SJCRH30 (cell line): ENCODE measurements at regions not wholly inside any gene's neighbourhood (a gene's known extent, or its start where the extent isn't known, plus 50 kb on each side); places are given as distances from the start of the nearest gene placed in this dataset.

ENCODE experiments used
- DNase-seq, 2 experiments: peaks; one replicate each; pipeline ENCODE4 v3.0.0-alpha.2; 2015 to 2020
- H3K27ac ChIP-seq: fragments of 250-450 bp; sonication (Bioruptor Pico); 2 replicates; pipeline ENCODE4 v1.5.1; 2020; ENCODE audit warnings: mild to moderate bottlenecking, moderate library complexity
- H3K27me3 ChIP-seq: fragments of 250-450 bp; sonication (Bioruptor Pico); 2 replicates; pipeline ENCODE4 v1.5.1; 2020; ENCODE audit warnings: mild to moderate bottlenecking, moderate library complexity
- H3K36me3 ChIP-seq: fragments of 250-450 bp; sonication (Bioruptor Pico); 2 replicates; pipeline ENCODE4 v1.5.1; 2020; ENCODE audit warnings: mild to moderate bottlenecking, moderate library complexity
- H3K4me1 ChIP-seq: fragments of 250-450 bp; sonication (Bioruptor Pico); 2 replicates; pipeline ENCODE4 v1.5.1; 2020; ENCODE audit warnings: mild to moderate bottlenecking, moderate library complexity
- H3K4me3 ChIP-seq: fragments of 250-450 bp; sonication (Bioruptor Pico); 2 replicates; pipeline ENCODE4 v1.5.1; 2020; ENCODE audit warnings: mild to moderate bottlenecking, moderate library complexity
- H3K9me3 ChIP-seq: fragments of 250-450 bp; sonication (Bioruptor Pico); replicated peaks from 2 replicates; pipeline ENCODE4 v1.5.1; 2020; ENCODE audit warnings: mild to moderate bottlenecking, moderate library complexity

DNA sequence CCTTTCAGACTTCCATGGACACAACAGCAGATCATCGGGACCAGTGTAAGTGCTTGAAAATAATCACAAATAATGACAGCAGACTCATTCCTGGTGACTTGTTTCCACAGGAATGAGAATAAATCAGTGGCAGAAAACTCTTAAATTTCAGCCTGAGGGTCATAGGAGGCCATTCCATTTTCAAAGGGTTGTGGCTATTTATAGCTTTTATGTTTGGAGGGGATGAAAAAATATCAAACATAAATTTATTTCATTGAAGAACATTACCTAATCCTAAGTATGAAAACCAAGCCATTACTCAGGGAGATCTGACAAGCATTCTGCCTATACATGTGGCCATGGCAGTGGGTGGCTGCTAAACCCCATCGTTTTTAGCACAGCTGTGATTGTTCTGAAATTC, 173.6 kb upstream of the CNR1 start:
- Histone ChIP-seq H3K9me3 (no peaks in the 10 kb centered on the region; the same call in 1 of the 2 replicates), H3K27ac (peak overlapping the region; percentile 49)
- peak; percentile 23 to 57 for DNase-seq

DNA sequence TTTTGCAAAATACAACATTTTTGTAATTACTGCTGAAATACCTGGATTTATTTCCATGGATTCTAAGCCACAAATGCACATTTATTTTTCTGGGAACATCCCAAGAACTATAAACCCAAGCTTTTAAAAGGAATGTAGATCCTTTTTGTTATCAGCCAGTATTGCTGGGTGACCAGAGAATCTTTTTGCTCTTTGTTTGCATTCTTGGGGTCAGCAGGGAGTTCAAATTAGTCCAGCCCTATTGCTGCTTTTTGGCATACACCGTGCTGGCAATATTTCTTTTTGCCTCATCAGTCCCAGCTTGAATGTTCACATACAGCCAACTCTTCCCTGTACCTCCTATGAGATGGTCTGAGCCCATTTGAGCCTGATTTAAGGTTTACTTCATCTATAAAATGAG, 155.2 kb upstream of the CNR1 start:
- no peaks in the 10 kb centered on the region for H3K9me3 ChIP-seq
- H3K36me3 ChIP-seq = no peaks in the 10 kb centered on the region; the same call in 1 of the 2 replicates
- H3K27me3 ChIP-seq = no peaks in the 10 kb centered on the region
- H3K4me3 ChIP-seq = no peak overlapping the region
- H3K27ac ChIP-seq = no peak overlapping the region
- H3K4me1 ChIP-seq = no peaks in the 10 kb centered on the region; the same call in none of the 2 replicates
- no peak for DNase-seq

More for the DNA sequence above, 173.6 kb upstream of the CNR1 start:
- Histone ChIP-seq H3K36me3 (no peaks in the 10 kb centered on the region), H3K4me3 (no peak overlapping the region), H3K4me1 (peaks cover 7% of the 10 kb centered on the region), H3K27me3 (no peaks in the 10 kb centered on the region)

DNA sequence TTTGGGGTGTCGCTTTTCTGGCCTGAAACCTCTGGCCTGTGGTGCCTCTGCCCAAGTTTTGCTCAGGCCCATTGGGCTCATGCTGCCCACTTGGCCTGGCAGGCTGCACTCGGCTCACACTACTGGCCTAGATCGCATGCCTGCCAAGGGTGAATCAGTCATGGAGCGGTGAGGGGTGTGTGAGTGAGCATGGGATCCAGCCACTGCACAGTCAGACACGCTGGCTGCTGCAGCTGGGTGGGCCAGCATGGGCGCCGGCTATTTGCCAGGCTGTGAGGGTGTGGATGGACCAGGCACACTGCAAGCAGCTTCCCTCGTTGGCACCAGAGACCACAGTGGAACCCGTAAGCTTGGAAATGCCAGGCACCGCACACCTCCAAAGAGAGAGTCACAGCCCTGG, 145.4 kb upstream of the CNR1 start:
- Histone ChIP-seq H3K36me3 (no peaks in the 10 kb centered on the region), H3K27ac (no peak overlapping the region), H3K4me1 (no peaks in the 10 kb centered on the region), H3K27me3 (no peaks in the 10 kb centered on the region), H3K9me3 (peaks cover 3% of the 10 kb centered on the region; the same call in 1 of the 2 replicates), H3K4me3 (no peak overlapping the region)
- DNase-seq = no peak

DNA sequence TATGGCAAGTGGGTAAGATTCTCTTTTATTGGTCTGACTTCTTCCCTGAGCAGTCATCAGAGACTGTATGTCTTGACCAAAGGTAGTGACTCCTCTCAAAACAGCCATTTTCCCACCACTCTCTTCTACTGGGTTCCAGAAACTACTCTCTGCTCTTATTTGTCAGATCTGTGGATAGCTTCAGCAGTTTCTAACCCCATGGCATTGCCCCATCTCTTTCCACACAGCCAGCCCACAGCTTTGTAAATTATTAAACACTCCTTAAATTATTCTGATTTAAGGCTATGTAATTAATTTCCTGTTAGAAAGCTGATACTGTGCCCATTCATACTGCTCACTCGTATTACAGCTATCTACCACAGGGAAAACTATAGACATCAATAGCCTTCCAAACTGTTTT, 138.4 kb upstream of the CNR1 start:
- no peak for DNase-seq
- no peaks in the 10 kb centered on the region for H3K27me3 ChIP-seq
- H3K27ac ChIP-seq = no peak overlapping the region
- H3K9me3 ChIP-seq = no peaks in the 10 kb centered on the region
- no peaks in the 10 kb centered on the region for H3K36me3 ChIP-seq
- H3K4me1 ChIP-seq = no peaks in the 10 kb centered on the region
- no peak overlapping the region for H3K4me3 ChIP-seq

DNA sequence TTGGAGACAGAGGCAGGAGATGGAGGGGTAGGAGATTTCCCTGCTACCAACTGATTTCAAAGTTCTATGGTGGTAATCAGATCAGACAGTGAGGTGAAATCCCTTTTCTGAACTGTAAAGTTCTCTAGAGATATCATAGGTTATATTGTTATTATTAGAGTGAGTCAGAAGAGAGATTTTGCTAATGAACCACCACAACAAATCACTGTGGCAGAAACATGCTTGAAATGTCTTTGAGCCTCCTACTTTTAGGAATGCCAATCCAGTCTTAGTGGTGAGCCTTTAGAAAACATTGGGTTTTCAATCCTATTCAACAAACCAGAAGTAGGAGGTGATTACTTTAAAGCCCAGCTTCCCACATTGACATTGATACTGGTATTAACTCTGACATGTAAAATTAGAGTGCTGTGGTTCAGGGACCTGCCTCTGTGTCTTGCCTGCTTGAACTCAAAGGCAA, 136.7 kb upstream of the CNR1 start:
- Histone ChIP-seq H3K4me1 (0 out of 2 replicates have a peak, but pooled peaks cover 2% of the 10 kb centered on the region), H3K4me3 (no peak overlapping the region)
- DNase-seq = peak in 1 of 2 experiments; percentile 25

DNA sequence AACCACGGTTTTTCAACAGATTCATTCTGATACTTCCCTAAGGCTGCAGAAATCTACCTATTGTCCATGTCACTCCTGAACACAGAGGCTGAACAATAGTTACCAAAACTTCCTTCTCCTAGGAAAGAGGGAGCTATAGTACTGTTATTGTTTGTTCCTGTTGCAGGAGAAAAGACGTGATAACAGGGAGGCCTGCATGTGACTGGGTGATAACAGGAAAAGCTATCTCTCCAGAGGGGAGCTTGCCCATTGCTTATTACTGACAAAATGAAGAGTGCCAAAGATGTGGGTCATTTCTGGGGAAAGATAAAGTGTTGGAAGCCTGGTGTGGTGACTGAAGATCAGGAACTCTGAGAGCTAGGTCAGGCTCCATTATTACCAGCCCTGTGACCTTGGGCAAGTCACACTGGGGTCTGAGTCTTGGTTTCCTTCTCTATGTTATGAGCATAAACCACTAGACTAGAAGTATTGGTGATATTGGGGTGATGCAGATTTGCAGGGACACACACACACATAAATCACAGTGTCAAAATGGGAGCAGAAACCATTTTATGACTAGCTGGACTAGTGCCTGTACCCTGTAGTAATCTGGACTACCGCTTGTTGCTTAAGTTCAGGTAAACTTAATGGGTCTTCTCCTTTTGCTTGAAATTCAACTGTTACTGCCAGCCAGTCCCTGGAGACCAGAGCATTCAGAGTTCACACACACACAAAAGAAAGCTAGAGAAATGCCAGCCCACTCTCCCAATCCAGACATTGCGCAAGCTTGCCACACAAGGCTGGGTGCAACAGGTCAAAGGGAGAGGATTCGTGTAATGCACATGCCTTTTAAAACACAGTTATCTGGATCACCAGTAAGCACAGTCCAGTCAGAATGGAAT, 136.0 kb upstream of the CNR1 start:
- 0 out of 2 replicates have a peak, but pooled peaks cover 4% of the 10 kb centered on the region for H3K4me1 ChIP-seq
- no peaks in the 10 kb centered on the region for H3K27me3 ChIP-seq
- H3K4me3 ChIP-seq = no peak overlapping the region
- H3K9me3 ChIP-seq = no peaks in the 10 kb centered on the region
- no peak for DNase-seq
- H3K36me3 ChIP-seq = no peaks in the 10 kb centered on the region
- H3K27ac ChIP-seq = no peak overlapping the region

More for the DNA sequence above, 136.7 kb upstream of the CNR1 start:
- no peaks in the 10 kb centered on the region for H3K36me3 ChIP-seq
- H3K9me3 ChIP-seq = no peaks in the 10 kb centered on the region
- H3K27me3 ChIP-seq = no peaks in the 10 kb centered on the region
- H3K27ac ChIP-seq = no peak overlapping the region

DNA sequence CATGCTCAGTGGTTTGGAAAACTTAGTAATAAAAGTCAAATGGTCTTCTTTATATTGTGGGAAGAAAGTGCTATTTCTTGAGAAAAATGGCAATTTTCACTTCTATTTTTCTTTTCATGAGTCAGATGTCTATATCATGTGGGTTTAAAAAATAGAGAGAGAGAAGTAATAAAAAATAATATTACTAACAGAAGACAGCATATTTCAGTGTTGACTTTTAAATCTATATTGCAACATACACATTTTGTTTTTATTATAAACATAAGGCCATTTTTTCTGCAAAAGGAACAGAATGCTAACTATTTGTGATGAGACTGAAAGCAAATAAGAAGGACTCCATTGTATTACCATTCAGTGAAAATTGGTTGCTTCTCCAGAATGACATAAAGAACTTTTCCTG, 135.1 kb upstream of the CNR1 start:
- Histone ChIP-seq H3K4me1 (0 out of 2 replicates have a peak, but pooled peaks cover 4% of the 10 kb centered on the region), H3K27me3 (no peaks in the 10 kb centered on the region), H3K9me3 (no peaks in the 10 kb centered on the region), H3K27ac (no peak overlapping the region), H3K36me3 (no peaks in the 10 kb centered on the region), H3K4me3 (no peak overlapping the region)
- DNase-seq = no peak

DNA sequence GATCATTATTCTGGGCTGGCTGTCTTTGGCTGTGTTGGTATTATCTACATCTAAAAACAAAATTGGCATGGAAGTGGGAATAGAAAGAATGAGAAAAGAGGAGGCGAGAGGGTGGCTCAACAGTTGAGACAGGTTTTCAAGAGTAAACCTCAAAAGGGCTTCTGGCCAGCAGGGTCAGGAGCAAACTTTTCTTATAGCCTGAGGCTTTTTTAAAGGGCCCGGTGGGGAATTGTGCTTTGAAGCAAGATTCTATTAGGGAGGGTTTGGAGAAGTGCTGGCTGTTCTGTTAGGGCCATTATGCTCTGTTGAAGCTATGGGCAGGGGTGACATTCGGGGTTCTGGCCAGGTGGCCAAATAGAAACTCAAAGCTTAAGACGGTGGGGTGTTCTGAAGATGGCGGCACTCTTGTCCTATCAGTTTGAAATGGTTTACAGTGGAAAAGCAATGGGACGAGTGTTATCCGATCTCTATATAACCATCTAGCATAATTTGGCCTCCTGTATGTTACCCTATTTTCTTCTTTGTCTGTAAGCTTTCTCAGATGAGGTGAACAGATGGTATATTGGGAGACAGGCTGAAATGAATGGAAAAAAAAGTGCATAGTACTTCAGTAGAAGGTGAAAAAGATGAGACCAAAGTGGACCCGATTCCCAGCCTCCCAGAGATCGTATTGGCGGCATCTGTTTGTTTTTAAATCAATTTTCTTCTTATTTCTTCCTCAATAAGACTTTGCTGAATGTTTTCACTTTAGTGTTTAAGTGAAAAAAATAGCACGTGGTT, 132.1 kb upstream of the CNR1 start:
- Histone ChIP-seq H3K27ac (no peak overlapping the region), H3K36me3 (no peaks in the 10 kb centered on the region), H3K27me3 (no peaks in the 10 kb centered on the region), H3K4me3 (no peak overlapping the region), H3K9me3 (no peaks in the 10 kb centered on the region), H3K4me1 (0 out of 2 replicates have a peak, but pooled peaks cover 4% of the 10 kb centered on the region)
- DNase-seq = no peak

DNA sequence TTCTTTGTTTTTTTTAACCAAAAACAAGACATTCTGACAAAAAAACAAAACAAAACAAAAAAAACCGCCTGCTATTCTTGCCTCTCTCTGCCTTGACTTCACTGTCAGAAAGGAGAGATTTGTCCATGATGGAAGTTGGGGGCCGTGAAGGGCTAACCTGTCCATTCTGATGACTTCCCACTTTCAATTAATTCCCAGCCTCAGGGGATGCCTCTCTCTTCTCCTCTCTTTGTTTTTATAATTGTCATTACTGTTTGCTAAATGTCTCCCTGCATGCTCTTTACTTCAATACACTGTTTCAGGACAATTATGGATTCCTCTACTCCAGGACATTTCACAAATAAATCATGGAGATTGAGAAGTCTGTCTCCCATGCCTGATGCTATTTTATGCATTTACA, 130.5 kb upstream of the CNR1 start:
- no peak for DNase-seq
- H3K4me1 ChIP-seq = 0 out of 2 replicates have a peak, but pooled peaks cover 4% of the 10 kb centered on the region
- H3K36me3 ChIP-seq = no peaks in the 10 kb centered on the region
- H3K9me3 ChIP-seq = no peaks in the 10 kb centered on the region
- no peak overlapping the region for H3K27ac ChIP-seq
- no peak overlapping the region for H3K4me3 ChIP-seq
- H3K27me3 ChIP-seq = no peaks in the 10 kb centered on the region

DNA sequence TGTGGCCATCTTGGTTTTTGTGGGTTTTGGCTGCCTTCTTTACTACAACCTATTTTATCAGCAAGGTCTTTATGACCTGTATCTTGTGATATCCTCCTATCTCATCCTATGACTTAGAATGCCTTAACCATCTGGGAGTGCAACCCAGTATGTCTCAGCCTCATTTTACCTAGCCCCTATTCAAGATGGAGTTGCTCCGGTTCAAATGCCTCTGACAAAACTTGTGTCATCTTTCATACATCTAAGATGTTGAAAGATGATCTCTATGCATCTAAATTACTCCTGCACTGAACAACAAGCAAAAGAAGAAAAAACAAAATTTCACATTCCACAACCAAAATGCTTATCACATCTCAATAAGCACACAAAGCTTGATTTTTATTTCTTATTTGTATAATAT, 129.5 kb upstream of the CNR1 start:
- Histone ChIP-seq H3K27me3 (no peaks in the 10 kb centered on the region), H3K9me3 (0 out of 2 replicates have a peak, but pooled peaks cover 3% of the 10 kb centered on the region), H3K36me3 (no peaks in the 10 kb centered on the region), H3K4me3 (no peak overlapping the region), H3K4me1 (0 out of 2 replicates have a peak, but pooled peaks cover 4% of the 10 kb centered on the region), H3K27ac (no peak overlapping the region)
- no peak for DNase-seq

DNA sequence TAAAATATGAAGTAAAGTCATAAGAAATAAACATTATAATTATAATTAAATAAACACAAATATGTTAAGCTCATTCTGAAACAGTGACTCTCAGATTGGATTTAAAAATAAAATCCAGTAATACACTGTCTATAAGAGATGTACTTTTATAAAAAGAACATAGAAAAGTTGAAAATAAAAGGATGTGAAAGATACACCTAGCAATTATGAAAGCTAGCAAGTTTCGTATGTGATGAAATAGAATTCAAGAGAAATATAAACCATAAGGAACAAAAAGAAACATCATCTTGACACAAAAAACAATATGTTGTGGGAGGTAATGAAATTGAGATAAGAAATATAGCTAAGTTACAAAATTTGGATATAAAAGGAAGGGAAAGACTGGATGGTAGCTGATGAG, 128.6 kb upstream of the CNR1 start:
- no peak for DNase-seq
- Histone ChIP-seq H3K27me3 (no peaks in the 10 kb centered on the region), H3K36me3 (no peaks in the 10 kb centered on the region), H3K27ac (no peak overlapping the region), H3K4me3 (no peak overlapping the region), H3K9me3 (0 out of 2 replicates have a peak, but pooled peaks cover 4% of the 10 kb centered on the region), H3K4me1 (0 out of 2 replicates have a peak, but pooled peaks cover 4% of the 10 kb centered on the region)

DNA sequence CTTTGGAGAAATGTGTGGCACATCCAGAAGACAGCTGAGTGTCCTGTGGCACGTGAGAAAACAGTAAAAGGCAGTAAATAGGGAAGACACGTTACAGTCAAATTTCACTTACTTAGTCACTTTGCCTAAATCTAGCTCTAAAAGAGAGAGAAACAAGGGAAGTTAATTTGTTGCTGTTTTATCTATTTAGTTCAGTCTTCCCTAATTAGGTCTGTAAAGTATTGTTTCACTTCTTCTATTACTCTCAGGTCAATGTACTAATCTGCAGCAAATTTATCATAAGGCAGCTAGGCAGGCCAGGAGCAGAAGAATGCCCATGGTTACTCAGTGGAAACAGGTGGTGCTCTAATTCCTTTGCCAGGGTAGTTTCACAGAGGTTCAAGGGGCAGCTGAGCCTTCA, 124.3 kb upstream of the CNR1 start:
- H3K27ac ChIP-seq = no peak overlapping the region
- no peaks in the 10 kb centered on the region for H3K27me3 ChIP-seq
- no peak overlapping the region for H3K4me3 ChIP-seq
- no peak for DNase-seq
- H3K36me3 ChIP-seq = no peaks in the 10 kb centered on the region
- no peaks in the 10 kb centered on the region for H3K4me1 ChIP-seq
- peaks cover 13% of the 10 kb centered on the region for H3K9me3 ChIP-seq

DNA sequence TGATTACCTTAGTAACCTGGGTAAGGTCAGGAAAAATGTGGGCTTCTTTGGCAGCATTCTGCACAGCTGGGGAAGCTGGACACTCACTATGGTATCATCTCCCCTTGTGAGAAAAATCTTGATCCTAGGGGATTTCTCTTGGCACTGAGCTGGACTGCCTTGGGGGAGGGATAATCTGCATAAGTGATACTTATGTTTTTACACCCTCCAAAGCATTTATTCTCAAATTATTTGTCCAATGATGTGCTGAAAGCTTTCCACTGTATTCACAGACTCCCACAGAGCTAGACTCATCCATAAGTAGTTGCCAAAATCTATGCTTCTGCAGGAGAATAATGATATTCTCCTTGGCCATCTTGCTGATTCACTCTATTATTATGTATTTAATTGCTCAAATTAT, 121.5 kb upstream of the CNR1 start:
- Histone ChIP-seq H3K27me3 (no peaks in the 10 kb centered on the region), H3K9me3 (peaks cover 13% of the 10 kb centered on the region), H3K36me3 (no peaks in the 10 kb centered on the region), H3K4me1 (no peaks in the 10 kb centered on the region), H3K27ac (no peak overlapping the region), H3K4me3 (no peak overlapping the region)
- DNase-seq = no peak

DNA sequence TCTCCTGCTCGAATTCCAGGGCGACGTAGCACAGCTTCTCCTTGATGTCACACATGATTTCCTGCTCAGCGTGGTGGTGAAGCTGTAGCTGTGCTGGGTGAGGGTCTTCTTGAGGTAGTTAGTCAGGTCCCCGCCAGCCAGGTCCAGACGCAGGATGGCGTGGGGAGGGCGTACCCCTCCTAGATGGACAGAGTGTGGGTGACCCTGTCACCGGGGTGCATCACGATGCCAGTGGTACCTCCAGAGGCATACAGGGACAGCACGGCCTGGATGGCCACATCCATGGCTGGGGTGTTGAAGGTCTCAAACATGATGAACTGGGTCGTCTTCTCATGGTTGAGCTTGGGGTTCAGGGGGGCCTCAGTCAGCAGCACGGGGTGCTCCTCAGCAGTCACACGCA, 110.2 kb upstream of the CNR1 start:
- no peak for DNase-seq
- H3K4me3 ChIP-seq = no peak overlapping the region
- no peak overlapping the region for H3K27ac ChIP-seq
- no peaks in the 10 kb centered on the region for H3K27me3 ChIP-seq
- H3K9me3 ChIP-seq = no peaks in the 10 kb centered on the region
- no peaks in the 10 kb centered on the region for H3K4me1 ChIP-seq
- H3K36me3 ChIP-seq = no peaks in the 10 kb centered on the region

DNA sequence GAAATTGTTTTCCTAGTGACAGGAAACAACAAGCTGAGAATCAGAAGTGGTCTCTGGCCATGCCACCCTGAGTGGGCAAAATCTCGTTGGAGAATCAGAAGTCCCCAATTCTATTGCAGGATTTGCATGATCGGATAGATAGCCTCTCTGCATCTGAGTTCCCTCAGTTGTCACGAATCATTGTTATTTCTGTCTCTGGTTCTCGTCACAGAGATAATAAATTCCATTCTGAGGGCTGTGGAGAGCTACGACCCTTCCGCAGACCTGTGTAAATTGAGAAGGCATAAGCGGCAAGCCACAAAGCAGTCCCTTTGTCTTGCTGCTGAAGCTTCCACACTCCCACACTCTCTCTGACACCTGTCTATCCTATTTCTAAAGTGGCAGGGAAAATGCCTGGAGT, 102.4 kb upstream of the CNR1 start:
- H3K27me3 ChIP-seq = no peaks in the 10 kb centered on the region
- no peaks in the 10 kb centered on the region for H3K36me3 ChIP-seq
- peak overlapping the region; percentile 35 for H3K4me3 ChIP-seq
- peak; percentile 70 to 86 for DNase-seq
- H3K4me1 ChIP-seq = peaks cover 5% of the 10 kb centered on the region
- no peaks in the 10 kb centered on the region for H3K9me3 ChIP-seq
- H3K27ac ChIP-seq = peak overlapping the region; percentile 58
